IMR-90 (cell line): ENCODE measurements at regions not wholly inside any gene's neighbourhood (a gene's known extent, or its start where the extent isn't known, plus 50 kb on each side); places are given as distances from the start of the nearest gene placed in this dataset.

ENCODE experiments used
- BHLHE40 ChIP-seq: fragments of 150-350 bp; IDR thresholded peaks from 2 replicates; pipeline ENCODE4 v1.6.1; 2016; ENCODE audit warnings: mild to moderate bottlenecking, low read depth, low read length
- CTCF ChIP-seq: conservative IDR thresholded peaks from 2 replicates; pipeline ENCODE4 v1.5.1; 2012; ENCODE audit warnings: mild to moderate bottlenecking, low read depth, low read length, improper control_type of control experiment
- ELK1 ChIP-seq: fragments of 150-350 bp; IDR thresholded peaks from 2 replicates; pipeline ENCODE4 v1.6.1; 2016; ENCODE audit warnings: low read depth, mild to moderate bottlenecking, low read length, moderate library complexity, borderline replicate concordance
- MAFK ChIP-seq: IDR thresholded peaks from 2 replicates; pipeline ENCODE4 v1.6.1; 2012; ENCODE audit warnings: low read depth, low read length, improper control_type of control experiment
- MXI1 ChIP-seq: IDR thresholded peaks from 2 replicates; pipeline ENCODE4 v1.6.1; 2012; ENCODE audit warnings: low read depth, mild to moderate bottlenecking, low read length, moderate library complexity, borderline replicate concordance
- POLR2A ChIP-seq: IDR thresholded peaks from 2 replicates; pipeline ENCODE4 v1.6.1; 2012; ENCODE audit warnings: mild to moderate bottlenecking, low read depth, low read length
- SMC3 ChIP-seq: fragments of 150-350 bp; IDR thresholded peaks from 2 replicates; pipeline ENCODE4 v1.6.1; 2016; ENCODE audit warnings: low read depth, mild to moderate bottlenecking, antibody characterized with exemption, low read length, moderate library complexity
- USF2 ChIP-seq: fragments of 150-350 bp; IDR thresholded peaks from 2 replicates; pipeline ENCODE4 v1.6.1; 2017; ENCODE audit warnings: mild to moderate bottlenecking, antibody characterized with exemption, low read length, low read depth

- TF ChIP-seq POLR2A = no peak
- no peak for TF ChIP-seq SMC3
- TF ChIP-seq MAFK = no peak
- TF ChIP-seq USF2 = no peak
- TF ChIP-seq CTCF = no peak
- TF ChIP-seq BHLHE40 = no peak
- no peak for TF ChIP-seq ELK1
- no peak for TF ChIP-seq MXI1
Observed at GRCh38 chr2:44051593-44052347, 56.0 kb upstream of the LRPPRC start.
